ENCODE measurements at regions not wholly inside any gene's neighbourhood (a gene's known extent, or its start where the extent isn't known, plus 50 kb on each side); places are given as distances from the start of the nearest gene placed in this dataset.

- no peak for DNase-seq (ENCODE audit: low spot score)
- H3K9me2 ChIP-seq (replicated peaks; ENCODE audit: insufficient read depth): no peaks in the 10 kb centered on the region
- no peak overlapping the region for H2AFZ ChIP-seq
- H3K4me2 ChIP-seq: no peak overlapping the region
- no peaks in the 10 kb centered on the region for H3K9me3 ChIP-seq (ENCODE audit: low read depth)
- H3K79me2 ChIP-seq: no peaks in the 10 kb centered on the region
- H3K36me3 ChIP-seq (replicated peaks; ENCODE audit: insufficient read depth, low read depth): no peaks in the 10 kb centered on the region
- peaks cover 18% of the 10 kb centered on the region for H3K4me1 ChIP-seq (ENCODE audit: insufficient read depth)
- no peak overlapping the region for H3K4me3 ChIP-seq
- H3K27ac ChIP-seq: no peak overlapping the region
- WGBS (ENCODE audit: low lambda C conversion rate, missing lambda C conversion rate): 92% methylated on average over 3 of the region's 5 CpGs
- H3K27me3 ChIP-seq: peaks cover 7% of the 10 kb centered on the region
- TF ChIP-seq EZH2 (IDR thresholded peaks at IDR 0.05; ENCODE audit: borderline replicate concordance) (no peak), CTCF (IDR thresholded peaks at IDR 0.05; ENCODE audit: poor library complexity) (no peak), EZH2phosphoT487 (IDR thresholded peaks at IDR 0.05; ENCODE audit: low read depth, severe bottlenecking, unreplicated experiment) (no peak)
- H4K20me1 ChIP-seq (ENCODE audit: insufficient read depth, poor library complexity, severe bottlenecking): no peaks in the 10 kb centered on the region
Observed at GRCh38 chr20:56945901-56946300, 316.8 kb downstream of the TFAP2C start.

DNA sequence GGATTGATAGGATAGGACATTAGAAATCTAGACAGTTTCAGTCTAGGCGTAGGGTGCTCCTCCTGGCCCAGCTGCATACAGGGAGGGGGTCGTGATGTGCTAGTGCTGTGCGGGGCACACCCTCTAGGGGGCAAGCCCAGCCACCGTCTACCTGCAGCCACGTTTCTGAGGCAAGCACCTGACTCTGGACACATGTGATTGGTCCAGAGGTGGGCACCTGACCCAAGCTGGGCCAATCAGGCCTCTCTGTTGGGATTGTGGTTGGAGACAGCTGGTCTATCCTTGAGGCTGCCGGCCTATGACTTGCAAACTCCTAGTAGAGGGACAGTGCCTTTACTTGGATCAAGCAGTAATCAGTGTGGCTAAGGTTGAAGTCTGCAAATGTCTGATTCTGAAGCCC lies 317.1 kb downstream of the BMP7 start:
- Histone ChIP-seq H3K27ac (no peak overlapping the region), H3K4me1 (ENCODE audit: insufficient read depth) (peaks cover 10% of the 10 kb centered on the region), H3K36me3 (replicated peaks; ENCODE audit: insufficient read depth, low read depth) (no peaks in the 10 kb centered on the region), H3K9me2 (replicated peaks; ENCODE audit: insufficient read depth) (no peaks in the 10 kb centered on the region), H2AFZ (no peak overlapping the region), H4K20me1 (ENCODE audit: insufficient read depth, poor library complexity, severe bottlenecking) (no peaks in the 10 kb centered on the region), H3K27me3 (peaks cover 7% of the 10 kb centered on the region), H3K79me2 (no peaks in the 10 kb centered on the region), H3K4me2 (no peak overlapping the region), H3K9me3 (ENCODE audit: low read depth) (no peaks in the 10 kb centered on the region), H3K4me3 (no peak overlapping the region)
- 78% methylated on average over 6 of the region's 6 CpGs for WGBS (ENCODE audit: low lambda C conversion rate, missing lambda C conversion rate)
- TF ChIP-seq CTCF (IDR thresholded peaks at IDR 0.05; ENCODE audit: poor library complexity) (no peak), EZH2phosphoT487 (IDR thresholded peaks at IDR 0.05; ENCODE audit: low read depth, severe bottlenecking, unreplicated experiment) (no peak), EZH2 (IDR thresholded peaks at IDR 0.05; ENCODE audit: borderline replicate concordance) (no peak)
- no peak for DNase-seq (ENCODE audit: low spot score)

- Histone ChIP-seq H3K4me3 (no peak overlapping the region), H3K79me2 (no peaks in the 10 kb centered on the region), H3K4me1 (ENCODE audit: insufficient read depth) (peaks cover 9% of the 10 kb centered on the region), H3K9me2 (replicated peaks; ENCODE audit: insufficient read depth) (no peaks in the 10 kb centered on the region), H4K20me1 (ENCODE audit: insufficient read depth, poor library complexity, severe bottlenecking) (no peaks in the 10 kb centered on the region), H3K27me3 (peaks cover 3% of the 10 kb centered on the region), H3K9me3 (ENCODE audit: low read depth) (no peaks in the 10 kb centered on the region), H3K36me3 (replicated peaks; ENCODE audit: insufficient read depth, low read depth) (no peaks in the 10 kb centered on the region), H3K4me2 (no peak overlapping the region), H2AFZ (no peak overlapping the region), H3K27ac (no peak overlapping the region)
- no peak for TF ChIP-seq EZH2phosphoT487 (IDR thresholded peaks at IDR 0.05; ENCODE audit: low read depth, severe bottlenecking, unreplicated experiment)
- no peak for DNase-seq (ENCODE audit: low spot score)
- 71% methylated on average over 19 of the region's 19 CpGs for WGBS (ENCODE audit: low lambda C conversion rate, missing lambda C conversion rate)
Observed at GRCh38 chr20:56952258-56953047, 314.0 kb downstream of the BMP7 start.

DNA sequence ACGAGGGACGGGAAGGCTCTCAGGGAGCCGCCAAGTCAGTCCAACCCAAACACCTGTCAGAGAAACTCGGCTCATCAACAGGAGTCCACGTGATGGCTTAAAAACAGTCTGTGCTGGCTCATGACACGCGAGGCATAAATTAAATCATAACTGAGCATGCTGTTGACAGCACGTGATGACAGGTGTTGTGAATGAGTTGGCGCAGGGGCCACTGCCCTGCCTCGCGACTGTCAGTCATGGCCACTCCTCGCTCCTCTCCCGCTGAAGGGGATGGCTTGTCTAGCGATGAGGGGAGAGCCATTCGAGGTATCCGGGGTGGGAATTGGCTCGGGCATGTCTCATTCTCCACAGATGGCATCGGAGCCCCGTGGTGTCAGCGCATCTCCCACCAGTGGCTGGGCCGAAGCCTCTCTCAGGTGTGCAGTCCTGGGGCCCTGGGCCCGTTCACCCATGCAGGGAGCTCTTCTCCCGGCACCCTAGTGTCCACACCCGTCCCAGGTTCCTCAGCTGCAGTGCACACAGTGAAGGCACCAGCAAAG lies 313.3 kb downstream of the BMP7 start:
- Histone ChIP-seq H3K4me2 (no peak overlapping the region), H3K4me3 (no peak overlapping the region), H3K79me2 (no peaks in the 10 kb centered on the region), H3K9me2 (replicated peaks; ENCODE audit: insufficient read depth) (no peaks in the 10 kb centered on the region), H3K4me1 (ENCODE audit: insufficient read depth) (peaks cover 10% of the 10 kb centered on the region), H2AFZ (no peak overlapping the region), H3K36me3 (replicated peaks; ENCODE audit: insufficient read depth, low read depth) (no peaks in the 10 kb centered on the region), H4K20me1 (ENCODE audit: insufficient read depth, poor library complexity, severe bottlenecking) (no peaks in the 10 kb centered on the region), H3K27ac (no peak overlapping the region), H3K9me3 (ENCODE audit: low read depth) (no peaks in the 10 kb centered on the region), H3K27me3 (peaks cover 3% of the 10 kb centered on the region)
- 92% methylated on average over 24 of the region's 24 CpGs for WGBS (ENCODE audit: low lambda C conversion rate, missing lambda C conversion rate)
- no peak for TF ChIP-seq CTCF (IDR thresholded peaks at IDR 0.05; ENCODE audit: poor library complexity)
- DNase-seq (ENCODE audit: low spot score): no peak
